ENCODE measurements at regions not wholly inside any gene's neighbourhood (a gene's known extent, or its start where the extent isn't known, plus 50 kb on each side); places are given as distances from the start of the nearest gene placed in this dataset.

- no peak for TF ChIP-seq ZFP30 (CRISPR knock-in tag; IDR thresholded peaks at IDR 0.05)
- TF ChIP-seq, protein P1, sequence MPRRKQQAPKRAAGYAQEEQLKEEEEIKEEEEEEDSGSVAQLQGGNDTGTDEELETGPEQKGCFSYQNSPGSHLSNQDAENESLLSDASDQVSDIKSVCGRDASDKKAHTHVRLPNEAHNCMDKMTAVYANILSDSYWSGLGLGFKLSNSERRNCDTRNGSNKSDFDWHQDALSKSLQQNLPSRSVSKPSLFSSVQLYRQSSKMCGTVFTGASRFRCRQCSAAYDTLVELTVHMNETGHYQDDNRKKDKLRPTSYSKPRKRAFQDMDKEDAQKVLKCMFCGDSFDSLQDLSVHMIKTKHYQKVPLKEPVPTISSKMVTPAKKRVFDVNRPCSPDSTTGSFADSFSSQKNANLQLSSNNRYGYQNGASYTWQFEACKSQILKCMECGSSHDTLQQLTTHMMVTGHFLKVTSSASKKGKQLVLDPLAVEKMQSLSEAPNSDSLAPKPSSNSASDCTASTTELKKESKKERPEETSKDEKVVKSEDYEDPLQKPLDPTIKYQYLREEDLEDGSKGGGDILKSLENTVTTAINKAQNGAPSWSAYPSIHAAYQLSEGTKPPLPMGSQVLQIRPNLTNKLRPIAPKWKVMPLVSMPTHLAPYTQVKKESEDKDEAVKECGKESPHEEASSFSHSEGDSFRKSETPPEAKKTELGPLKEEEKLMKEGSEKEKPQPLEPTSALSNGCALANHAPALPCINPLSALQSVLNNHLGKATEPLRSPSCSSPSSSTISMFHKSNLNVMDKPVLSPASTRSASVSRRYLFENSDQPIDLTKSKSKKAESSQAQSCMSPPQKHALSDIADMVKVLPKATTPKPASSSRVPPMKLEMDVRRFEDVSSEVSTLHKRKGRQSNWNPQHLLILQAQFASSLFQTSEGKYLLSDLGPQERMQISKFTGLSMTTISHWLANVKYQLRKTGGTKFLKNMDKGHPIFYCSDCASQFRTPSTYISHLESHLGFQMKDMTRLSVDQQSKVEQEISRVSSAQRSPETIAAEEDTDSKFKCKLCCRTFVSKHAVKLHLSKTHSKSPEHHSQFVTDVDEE (CRISPR knock-in tag; IDR thresholded peaks at IDR 0.05) = no peak
- TF ChIP-seq RARB (CRISPR knock-in tag; IDR thresholded peaks at IDR 0.05) = no peak
- no peak for TF ChIP-seq ARNTL (CRISPR knock-in tag; IDR thresholded peaks at IDR 0.05; ENCODE audit: borderline replicate concordance, low read depth)
- TF ChIP-seq, protein P2, sequence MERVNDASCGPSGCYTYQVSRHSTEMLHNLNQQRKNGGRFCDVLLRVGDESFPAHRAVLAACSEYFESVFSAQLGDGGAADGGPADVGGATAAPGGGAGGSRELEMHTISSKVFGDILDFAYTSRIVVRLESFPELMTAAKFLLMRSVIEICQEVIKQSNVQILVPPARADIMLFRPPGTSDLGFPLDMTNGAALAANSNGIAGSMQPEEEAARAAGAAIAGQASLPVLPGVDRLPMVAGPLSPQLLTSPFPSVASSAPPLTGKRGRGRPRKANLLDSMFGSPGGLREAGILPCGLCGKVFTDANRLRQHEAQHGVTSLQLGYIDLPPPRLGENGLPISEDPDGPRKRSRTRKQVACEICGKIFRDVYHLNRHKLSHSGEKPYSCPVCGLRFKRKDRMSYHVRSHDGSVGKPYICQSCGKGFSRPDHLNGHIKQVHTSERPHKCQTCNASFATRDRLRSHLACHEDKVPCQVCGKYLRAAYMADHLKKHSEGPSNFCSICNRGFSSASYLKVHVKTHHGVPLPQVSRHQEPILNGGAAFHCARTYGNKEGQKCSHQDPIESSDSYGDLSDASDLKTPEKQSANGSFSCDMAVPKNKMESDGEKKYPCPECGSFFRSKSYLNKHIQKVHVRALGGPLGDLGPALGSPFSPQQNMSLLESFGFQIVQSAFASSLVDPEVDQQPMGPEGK (CRISPR knock-in tag; IDR thresholded peaks at IDR 0.05; ENCODE audit: borderline replicate concordance) = no peak
- TF ChIP-seq ZC3H10 (CRISPR knock-in tag; IDR thresholded peaks at IDR 0.05) = no peak
- TF ChIP-seq PPARA (CRISPR knock-in tag; IDR thresholded peaks at IDR 0.05; ENCODE audit: borderline replicate concordance) = no peak
- TF ChIP-seq TCF4 (CRISPR knock-in tag; IDR thresholded peaks at IDR 0.05; ENCODE audit: borderline replicate concordance) = no peak
Observed at GRCh38 chr4:175514174-175514573, 297.9 kb downstream of the GPM6A start.
